HG03066 (cell line): ENCODE measurements at regions not wholly inside any gene's neighbourhood (a gene's known extent, or its start where the extent isn't known, plus 50 kb on each side); places are given as distances from the start of the nearest gene placed in this dataset.

ENCODE experiments used
- ATAC-seq: cut with Tn5 transposase; IDR thresholded peaks from one replicate; pipeline ENCODE4 v1.9.1; 2021; ENCODE audit warnings: low read depth; ENCODE audit not compliant: unreplicated experiment

GRCh38 chr20:17840423-17840822, 128.2 kb downstream of the SNX5 start:
- ATAC-seq, result no peak

- no peak for ATAC-seq
These were observed 129.7 kb downstream of the SNX5 start for GRCh38 chr20:17838921-17839320.

GRCh38 chr20:17837179-17837578, 131.4 kb downstream of the SNX5 start:
- no peak for ATAC-seq

GRCh38 chr20:17836303-17836861, 132.2 kb downstream of the SNX5 start:
- ATAC-seq, result no peak

DNA sequence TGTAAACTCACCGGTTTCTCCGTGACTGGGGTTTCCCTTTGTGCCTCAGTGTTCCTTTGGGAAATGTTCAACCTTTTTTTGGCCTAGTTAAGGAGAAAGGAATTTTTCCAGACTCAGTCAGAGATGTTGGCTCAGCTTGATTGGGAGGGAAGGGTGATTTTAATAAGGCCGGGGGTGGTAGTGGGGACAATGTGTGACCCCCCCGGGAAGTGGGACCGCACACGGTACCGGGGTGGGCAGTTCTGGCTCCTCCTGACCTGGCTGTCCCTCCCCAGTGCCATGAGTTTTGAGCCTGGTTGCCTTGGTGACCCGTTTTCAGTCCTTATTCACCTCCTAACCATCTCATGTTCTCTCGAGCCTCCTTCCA, 132.7 kb downstream of the SNX5 start:
- ATAC-seq, result no peak

GRCh38 chr20:17835240-17835933, 133.2 kb downstream of the SNX5 start:
- no peak for ATAC-seq

DNA sequence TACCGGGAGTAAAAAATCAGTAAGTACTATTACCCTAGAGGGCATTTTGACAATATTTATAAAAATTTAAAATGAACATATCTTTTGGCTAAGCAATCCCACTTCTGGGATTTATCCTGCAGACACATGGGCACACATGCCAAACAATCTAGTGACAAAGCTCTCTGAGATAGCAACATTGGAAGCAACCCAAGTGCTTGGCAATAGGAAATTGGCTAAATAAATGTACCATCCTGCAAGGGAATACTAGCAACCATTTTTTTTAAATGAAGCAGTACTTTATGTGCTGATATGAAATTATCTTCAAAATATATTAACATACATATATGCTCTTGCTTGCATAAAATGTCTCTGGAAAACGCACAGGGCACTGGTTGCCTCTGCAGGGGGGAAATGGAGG, 133.8 kb downstream of the SNX5 start:
- ATAC-seq, result no peak

DNA sequence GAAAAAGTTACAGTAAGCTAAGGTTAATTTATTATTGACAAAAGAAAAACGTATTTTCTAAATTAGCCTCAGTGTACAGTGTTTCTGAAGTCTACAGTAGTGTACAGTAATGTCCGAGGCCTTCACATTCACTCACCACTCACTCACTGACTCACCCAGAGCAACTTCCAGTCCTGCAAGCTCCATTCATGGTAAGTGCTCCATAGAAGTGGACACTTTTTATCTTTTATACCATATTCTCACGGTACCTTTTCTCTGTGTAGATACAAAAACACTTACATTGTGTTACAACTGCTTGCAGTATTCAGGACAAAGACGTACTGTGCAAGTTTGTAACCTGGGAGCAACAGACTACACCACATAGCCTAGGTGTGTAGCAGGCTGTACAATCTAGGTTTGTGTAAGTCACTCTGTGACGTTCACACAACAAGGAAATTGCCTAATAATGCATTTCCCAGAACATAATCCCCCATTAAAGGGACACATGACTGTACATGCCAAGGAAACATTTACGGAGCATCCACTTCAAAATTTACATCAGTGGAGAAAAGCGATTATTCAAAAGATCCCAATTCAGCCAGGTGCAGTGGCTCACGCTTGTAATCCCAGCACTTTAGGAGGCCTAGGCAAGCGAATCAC, 133.4 kb downstream of the BANF2 start:
- no peak for ATAC-seq

DNA sequence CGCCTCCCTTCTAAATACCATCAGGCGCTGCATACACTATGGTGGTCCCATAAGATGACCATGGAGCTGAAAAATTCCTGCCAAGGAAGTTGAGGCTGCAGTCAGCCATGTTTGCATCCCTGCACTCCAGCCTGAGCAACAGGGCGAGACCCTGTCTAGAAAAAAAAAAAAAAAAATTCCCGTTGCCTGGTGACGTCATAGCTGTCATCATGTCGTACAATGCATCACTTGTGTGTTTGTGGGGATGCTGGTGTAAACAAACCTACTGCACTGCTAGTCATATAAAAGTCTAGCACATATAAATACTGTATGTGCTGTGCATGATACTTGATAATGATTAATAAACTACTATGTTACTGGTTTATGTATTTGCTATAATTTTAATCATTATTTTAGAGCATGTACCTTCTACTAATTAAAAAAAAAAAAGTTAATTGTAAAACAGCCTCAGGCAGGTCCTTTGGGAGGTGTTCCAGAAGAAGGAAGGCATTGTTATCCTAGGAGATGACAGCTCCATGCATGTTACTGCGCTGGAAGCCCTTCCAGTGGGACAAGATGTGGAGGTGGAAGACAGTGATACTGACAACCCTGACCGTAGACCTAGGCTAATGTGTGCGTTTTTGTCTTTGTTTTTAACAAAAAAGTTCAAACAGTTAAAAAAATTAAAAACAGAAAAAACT, 132.6 kb downstream of the BANF2 start:
- no peak for ATAC-seq

DNA sequence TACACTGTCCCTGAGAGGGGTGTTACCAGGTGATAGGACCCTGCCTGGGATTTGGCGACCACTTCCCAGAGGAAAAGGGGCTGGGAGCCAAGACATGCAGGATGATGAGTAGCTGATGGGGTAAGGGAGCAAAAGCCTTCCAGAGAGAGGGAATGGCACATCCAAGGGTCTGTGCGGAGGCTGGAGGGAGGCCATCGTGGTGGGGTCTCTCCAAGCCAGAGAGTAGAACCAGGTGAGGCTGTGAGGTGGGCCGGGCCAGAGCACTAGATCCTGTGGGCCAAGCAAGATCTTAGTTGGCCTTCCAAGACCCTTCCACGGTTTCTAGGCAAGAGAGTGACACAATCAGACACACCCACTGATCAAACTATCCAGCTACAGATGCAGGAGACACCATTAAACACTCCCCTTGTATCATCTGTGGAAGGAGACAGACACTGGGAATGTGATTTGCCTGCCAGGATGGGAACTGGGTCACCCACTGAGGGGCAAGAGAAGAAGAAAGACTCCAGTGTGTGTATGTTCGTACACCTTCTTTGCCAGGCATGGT, 128.9 kb downstream of the BANF2 start:
- ATAC-seq, result no peak

DNA sequence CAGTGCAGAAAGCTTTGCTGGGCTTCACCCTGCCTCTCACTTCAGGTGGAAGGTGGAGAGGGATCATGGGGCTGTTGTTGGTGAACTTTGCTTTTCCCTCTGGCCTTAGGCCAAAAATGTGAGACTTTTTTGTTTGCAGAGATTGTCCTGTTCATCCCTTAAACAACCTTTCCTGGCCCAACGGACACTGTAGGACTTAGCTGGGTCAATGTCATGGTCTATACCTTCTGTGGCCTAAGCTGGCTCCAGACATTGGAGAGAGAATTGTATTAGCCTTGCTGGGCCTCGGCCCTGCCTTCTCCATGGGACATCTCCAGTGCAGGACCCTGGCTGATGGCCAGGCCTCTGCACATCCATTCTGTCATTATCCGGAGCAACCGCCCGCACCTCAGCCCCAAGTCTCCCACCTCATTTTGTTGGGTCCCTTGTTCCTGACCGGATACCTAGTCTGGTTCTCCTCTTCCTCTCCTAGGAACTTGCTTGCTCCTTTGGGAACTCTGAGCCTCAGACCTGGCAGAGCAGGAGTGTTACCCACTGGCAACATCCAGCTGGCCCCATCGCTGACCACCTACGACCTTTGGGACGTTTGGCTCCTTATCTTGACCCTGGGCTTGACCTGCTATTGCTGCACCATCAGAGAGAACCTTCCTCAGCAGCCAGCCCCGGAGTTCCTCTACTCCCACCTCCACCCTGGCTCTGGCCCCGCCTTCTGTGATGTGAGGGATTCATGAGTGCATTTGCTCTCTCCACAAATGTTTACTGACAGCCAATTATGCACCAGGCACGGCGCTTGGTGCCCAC, 128.2 kb downstream of the BANF2 start:
- ATAC-seq, result no peak

- ATAC-seq, result no peak
These were observed 127.3 kb downstream of the BANF2 start for GRCh38 chr20:17827079-17827478.

DNA sequence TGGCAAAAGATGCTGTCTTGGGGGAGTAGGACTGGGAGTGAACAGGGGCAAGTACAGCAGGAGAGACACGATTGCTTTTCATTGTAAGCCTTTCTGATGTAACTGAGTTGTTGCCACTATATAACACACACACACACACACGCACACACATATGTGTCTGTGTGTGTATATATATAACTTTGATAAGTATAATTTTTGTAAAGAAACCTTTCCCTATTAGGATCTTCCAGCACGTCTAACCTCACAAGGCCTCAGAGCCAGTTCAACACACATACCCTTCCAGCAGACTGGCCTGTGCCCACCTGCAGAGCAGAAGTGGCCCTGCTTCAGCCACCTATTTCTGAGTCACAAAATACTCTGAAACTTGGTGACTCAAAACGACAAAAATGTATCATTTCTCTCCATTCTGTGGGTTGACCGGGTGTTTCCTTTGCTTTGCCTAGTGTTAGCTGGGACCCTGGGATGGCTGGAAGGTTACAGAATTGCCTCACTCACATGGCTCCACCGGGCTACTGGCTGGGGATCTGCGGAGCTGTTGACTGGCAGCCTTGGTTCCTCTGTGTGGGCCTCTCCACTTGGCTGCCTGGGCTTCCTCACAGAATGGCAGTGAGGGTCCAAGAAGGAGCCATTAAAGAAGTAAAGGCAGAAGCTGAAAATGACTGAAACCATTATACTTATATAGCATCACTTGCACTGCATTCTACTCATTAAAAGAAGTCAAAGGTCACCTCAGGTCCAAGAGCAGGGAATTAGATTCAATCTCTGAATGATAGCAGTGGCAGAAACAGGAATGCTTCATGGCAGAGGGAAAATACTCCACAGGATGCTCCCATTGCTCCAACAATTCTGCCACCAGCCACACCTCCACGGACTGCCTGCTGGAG, 126.4 kb downstream of the BANF2 start:
- peak; percentile 82 for ATAC-seq

- ATAC-seq, result no peak
These were observed 125.6 kb downstream of the BANF2 start for GRCh38 chr20:17825252-17825959.

DNA sequence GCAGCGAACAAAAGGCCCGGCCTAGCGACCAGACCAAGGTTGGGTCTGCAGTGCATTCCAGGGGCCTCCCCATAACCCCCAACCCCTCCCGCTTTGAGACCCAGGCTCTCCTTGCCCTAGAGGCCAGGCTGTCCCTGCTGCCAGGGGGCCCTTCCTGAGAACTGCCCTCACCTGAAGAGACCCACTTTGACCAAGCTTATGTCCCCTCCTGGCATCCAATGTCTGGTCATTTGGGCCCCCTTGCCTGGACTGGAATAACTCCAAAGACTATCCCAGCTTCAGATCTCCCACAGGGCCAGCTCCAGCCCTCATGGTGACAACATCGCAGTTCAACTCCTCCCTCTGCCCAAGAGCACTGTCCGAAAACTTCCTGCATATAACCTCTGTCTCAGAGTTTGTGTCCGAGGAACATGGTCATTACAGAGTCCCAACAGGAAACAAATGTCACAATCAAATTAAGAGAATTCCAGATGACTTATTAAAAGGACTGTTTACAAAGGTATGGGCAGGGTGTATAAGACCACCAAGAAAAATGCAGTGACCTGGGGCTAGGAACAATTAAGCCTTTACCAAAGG, 125.0 kb downstream of the BANF2 start:
- no peak for ATAC-seq

GRCh38 chr20:17823409-17824144, 123.8 kb downstream of the BANF2 start:
- no peak for ATAC-seq

DNA sequence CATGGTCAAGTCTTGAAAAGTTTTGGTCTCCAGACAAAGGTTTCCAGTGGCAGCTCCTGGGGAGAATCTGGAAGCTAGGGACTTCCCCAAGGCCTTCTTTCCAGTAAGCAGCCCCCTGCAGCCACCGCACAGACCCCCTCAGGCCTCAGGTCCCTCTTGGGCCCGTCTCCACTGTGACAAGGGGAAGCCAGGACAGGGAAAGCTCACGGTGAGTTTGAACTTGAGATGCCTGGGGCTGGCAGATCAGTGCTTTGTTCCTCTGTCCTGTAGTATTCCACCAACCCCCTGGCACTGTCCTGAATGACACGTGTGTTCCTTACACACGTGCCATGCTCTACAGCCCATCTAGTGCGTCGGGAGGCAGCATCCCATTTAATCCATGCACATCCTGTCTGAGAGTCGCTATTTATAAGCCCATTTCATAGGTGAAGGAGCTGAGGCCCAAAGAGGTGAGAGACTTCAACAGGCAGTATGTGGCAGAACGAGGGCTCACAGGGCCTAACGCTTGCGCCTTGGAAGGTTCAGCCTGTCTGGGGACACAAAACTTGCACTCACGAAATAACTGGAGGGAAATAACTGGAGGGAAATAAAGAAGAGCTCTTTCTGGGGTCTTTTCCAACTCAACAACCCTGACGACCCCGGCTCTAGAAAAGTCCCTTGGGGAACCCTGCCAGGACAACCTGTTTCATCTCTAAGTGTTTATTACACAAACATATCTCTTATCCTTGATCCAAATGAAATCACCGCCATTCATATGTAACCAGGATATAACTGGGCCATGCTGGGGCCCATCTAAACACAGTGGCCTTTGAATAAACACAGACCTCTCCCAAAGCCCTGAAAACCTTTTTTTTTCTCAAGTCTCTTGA, 123.0 kb downstream of the BANF2 start:
- ATAC-seq, result no peak
